GM21367 (cell line): ENCODE measurements at regions not wholly inside any gene's neighbourhood (a gene's known extent, or its start where the extent isn't known, plus 50 kb on each side); places are given as distances from the start of the nearest gene placed in this dataset.
"Not testable (repeated sequence)": the region's sequence is repeated elsewhere in the genome, so short reads cannot be mapped to it uniquely, and the experiment has no call there.

ENCODE experiments used
- ATAC-seq: cut with Tn5 transposase; IDR thresholded peaks from one replicate; pipeline ENCODE4 v1.9.1; 2021; ENCODE audit not compliant: unreplicated experiment

DNA sequence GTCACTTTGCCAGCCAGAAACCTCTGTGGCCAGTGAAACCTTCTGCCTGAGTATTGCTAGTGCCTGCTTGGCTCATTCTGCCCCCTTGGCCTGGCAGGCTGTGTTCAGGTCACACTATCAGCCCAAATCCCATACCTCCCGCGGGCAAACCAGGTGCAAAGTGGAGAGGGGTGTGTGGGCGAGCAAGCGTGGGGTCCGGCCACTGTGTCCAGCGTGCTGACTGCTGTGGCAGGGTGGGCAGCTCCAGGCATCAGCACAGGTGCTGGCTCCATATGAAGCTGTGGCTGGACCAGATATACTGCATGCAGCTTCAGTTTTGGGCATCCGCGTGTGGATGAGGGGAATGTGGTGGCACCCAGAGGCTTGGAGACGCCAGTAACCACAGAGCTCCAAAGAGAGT is 576.5 kb upstream of the EDIL3 start:
- no peak for ATAC-seq

DNA sequence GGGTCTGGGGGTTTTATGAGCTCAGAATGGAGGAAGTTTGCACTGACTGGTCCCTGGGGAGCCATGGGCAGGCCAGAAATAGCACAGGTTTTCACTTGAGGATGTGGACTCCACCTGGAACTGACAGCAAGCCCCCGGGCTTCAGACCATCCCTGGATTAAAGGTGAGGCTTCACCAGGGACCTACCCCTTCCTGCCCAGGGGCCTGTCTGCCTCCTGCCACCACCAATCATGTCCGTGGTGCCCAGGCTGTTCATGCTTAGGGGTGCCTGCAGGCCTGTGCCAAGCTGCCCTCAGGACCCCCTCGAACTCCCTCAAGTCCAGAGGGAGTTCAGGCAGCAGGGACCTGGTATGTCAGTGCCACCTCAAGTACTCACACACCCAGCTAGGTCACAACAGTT is 577.2 kb upstream of the EDIL3 start:
- no peak for ATAC-seq

GRCh38 chr5:84983093-84983492 is 598.4 kb upstream of the EDIL3 start:
- ATAC-seq = no peak

DNA sequence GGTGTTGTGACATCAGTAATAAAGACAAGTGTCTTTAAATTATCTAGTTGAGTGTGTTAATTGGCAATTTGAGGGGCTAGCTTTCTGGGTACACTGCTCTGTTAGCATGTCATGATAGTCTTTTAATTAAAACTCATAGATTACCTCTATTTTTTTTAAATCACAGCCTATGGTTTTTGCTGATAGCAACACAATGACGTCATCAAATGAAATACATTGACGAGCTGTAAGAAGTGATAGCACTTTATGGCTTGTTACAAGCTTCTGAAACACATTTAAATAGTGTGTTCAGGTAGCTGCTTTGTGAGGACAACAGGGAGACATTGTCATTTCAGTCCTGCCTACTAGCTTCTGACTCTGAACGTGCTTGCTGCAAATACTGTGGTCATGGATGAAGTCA is 600.5 kb upstream of the EDIL3 start:
- no peak for ATAC-seq

GRCh38 chr5:84986688-84987087 is 602.0 kb upstream of the EDIL3 start:
- no peak for ATAC-seq

DNA sequence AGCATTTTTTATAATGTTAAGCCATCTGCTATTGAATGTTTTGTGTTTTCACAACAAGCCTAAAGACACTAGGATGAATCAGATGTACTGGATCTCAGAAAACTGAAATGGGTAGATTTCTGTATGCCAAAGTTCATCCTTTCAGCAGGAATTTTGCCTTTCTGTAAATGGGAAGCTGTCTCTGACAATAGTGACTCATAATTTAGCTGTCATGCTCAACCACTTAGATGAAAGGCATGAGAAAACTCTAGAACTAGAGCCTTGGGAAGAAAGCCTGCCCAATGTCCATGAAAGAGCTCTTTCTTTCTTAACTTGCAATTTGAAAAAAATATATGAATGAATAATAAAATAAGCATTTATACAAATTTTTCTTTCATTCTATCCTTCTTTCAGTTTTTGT is 616.0 kb upstream of the EDIL3 start:
- no peak for ATAC-seq

GRCh38 chr5:85002026-85002425 is 617.3 kb upstream of the EDIL3 start:
- ATAC-seq = not testable (repeated sequence)

DNA sequence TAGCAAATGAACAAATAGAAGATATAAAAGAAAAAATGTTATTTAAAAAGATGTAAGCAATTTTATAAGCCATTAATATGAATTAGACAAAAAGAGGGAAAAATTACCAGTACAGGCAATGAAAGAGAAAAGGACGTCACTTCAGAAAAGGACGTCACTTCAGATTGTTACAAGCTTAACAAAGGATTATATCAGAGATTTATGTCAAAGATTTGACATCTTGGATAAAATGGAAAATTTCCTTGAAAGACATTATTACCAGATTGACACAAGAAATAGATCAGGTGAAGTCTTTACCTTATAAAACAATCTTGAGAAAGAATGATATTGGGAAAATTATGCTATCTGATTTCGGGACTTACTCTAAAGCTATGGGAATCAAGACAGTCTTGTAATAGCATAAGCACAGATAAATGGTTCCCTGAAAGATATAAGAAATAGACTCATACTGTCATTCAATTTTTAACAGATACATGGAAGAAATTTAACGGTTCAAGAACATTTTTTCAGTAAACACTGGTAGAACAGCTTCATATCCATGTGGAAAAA is 625.4 kb upstream of the EDIL3 start:
- no peak for ATAC-seq

- ATAC-seq = no peak
These were observed 632.6 kb upstream of the EDIL3 start for GRCh38 chr5:85017261-85017660.

DNA sequence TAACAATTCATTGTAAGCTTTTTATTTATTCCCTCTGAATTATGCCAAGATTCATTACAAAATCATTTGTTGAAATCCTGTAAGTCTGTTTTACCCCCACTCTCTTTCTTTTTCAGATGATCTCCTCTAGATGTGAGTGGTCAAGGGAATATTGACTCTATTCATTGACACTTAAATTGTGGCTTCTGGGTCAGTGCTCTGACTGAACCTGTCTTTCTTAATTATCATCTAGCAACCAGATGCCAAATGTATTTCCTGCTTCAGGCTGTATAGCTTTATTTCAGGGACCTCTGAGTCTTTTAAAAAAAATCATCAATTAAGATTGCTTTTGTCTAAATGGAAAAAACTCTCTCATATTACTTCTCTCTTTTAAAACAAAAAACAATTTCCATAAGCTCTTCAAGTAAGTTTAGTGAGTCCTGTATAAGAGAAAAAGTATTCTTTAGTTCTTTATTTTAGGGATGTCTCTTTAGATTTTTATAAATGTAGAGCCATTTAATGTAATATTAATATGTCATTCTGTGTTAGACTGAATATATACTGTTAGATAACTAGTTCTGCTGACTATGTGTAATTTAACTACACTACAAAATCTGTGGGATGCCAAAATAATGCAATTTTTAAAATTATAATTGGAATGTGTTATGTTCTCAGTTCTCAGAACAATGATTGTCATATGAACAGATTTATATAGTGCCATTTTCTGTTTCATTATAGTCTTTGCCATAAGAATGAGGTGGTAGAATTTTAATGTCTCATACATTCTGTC is 645.8 kb upstream of the EDIL3 start:
- no peak for ATAC-seq

DNA sequence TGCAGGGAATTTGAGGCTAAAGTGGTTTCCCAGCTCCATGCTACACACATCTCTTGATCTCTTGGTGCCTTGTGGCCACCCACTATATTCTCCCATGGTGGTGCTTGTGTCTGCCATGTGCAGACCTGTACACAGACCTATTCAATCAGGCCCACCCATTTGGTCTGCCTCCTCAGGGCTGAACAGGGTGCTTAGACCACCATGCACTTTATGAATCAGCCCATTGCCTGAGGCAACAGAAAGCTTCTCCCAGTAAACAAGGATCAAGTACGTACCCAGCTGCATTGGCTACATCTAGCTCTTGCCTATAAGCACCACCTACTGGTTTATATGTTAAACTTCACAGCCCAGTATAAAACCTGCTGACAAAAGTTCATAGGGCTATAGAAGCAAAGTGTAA is 664.3 kb upstream of the EDIL3 start:
- ATAC-seq = no peak

GRCh38 chr5:85052826-85053225 is 668.1 kb upstream of the EDIL3 start:
- no peak for ATAC-seq

- ATAC-seq = no peak
These were observed 685.3 kb upstream of the EDIL3 start for GRCh38 chr5:85069659-85070640.

DNA sequence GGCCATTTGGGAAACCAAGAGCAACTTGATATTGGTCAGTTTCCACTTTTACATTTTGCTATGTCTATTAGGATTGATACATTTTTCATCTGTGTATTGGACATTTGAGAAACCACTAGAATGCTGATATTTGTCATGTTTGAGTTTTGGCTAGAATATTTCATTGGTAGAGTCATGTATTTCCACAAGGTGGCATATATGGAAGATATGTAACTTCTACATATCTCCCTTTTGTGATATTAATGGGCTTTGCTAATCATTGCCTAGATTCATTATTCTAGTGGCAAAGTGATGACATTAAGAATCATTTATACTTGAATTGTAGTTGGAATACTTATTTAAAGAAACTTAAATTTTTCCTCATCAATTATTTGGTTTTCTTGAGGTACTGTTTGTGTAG is 692.9 kb upstream of the EDIL3 start:
- ATAC-seq = no peak

DNA sequence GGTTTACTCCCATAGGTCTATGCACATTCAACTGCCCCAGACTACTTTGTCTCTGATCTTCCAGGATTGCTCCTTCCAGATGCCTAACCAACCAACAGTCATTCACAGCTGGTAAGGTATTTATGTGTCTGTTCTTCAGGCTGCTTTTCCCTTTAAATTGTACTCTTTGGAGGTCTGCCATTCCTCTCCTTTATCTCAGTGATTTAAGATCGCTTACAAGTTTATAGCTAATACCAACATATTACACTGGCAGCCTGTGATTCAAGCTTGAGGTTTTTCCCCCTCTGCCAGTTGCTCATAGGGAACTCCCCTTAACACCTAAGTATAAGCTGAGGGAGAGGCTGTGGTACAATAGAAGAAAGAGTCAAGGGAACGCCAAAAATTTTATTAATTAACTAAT is 711.7 kb upstream of the EDIL3 start:
- no peak for ATAC-seq

GRCh38 chr5:85108471-85108870 is 723.8 kb upstream of the EDIL3 start:
- ATAC-seq = no peak

GRCh38 chr5:85109616-85110015 is 724.9 kb upstream of the EDIL3 start:
- ATAC-seq = no peak

GRCh38 chr5:85132269-85132668 is 747.6 kb upstream of the EDIL3 start:
- ATAC-seq = no peak

DNA sequence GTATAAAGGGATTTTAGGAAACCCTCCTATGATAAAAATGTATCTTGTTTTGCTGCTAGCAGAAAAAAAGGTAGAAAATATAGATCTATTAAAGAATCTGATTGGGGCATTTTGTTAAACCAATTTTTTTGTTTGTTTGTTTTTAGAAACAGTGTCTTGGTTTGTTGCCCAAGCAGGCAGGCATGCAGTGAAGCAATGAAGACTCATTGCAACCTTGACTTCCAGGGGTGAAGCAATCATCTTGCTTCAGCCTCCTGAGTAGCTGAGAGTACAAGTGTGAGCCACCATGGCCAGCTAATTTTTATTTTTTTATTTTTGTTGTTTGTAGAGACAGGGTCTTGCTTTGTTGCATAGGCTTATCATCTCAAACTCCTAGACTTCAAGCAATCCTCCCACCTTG is 755.8 kb upstream of the EDIL3 start:
- no peak for ATAC-seq

- no peak for ATAC-seq
These were observed 758.5 kb upstream of the EDIL3 start for GRCh38 chr5:85143138-85143537.

- no peak for ATAC-seq
These were observed 764.0 kb upstream of the EDIL3 start for GRCh38 chr5:85148701-85149100.

- no peak for ATAC-seq
These were observed 774.7 kb upstream of the EDIL3 start for GRCh38 chr5:85159395-85159794.
